ENCODE measurements at regions not wholly inside any gene's neighbourhood (a gene's known extent, or its start where the extent isn't known, plus 50 kb on each side); places are given as distances from the start of the nearest gene placed in this dataset.

DNA sequence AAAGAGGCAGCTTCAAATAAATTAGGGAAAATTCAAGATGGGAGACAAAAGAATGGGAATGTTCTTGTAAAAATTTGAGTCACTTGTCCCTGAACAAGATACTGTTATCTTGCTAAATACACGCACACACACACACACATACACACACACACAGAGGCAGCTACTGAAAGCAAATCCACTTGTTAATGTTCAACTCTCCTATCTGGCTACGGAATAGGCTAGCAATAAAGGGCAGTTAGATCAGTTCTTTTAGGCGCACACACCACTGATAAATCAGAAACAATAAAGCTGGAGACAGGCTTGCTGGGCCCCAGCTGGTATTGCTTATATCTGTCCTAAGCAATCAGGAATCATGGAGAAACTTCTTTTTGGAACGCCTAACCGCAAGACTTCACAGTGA lies 461.6 kb downstream of the BCL11A start:
- no peak for DNase-seq

- no peak for DNase-seq
These were observed 462.2 kb downstream of the BCL11A start for GRCh38 chr2:60091266-60091665.

- no peak for DNase-seq
These were observed 473.9 kb downstream of the BCL11A start for GRCh38 chr2:60079562-60079961.

DNA sequence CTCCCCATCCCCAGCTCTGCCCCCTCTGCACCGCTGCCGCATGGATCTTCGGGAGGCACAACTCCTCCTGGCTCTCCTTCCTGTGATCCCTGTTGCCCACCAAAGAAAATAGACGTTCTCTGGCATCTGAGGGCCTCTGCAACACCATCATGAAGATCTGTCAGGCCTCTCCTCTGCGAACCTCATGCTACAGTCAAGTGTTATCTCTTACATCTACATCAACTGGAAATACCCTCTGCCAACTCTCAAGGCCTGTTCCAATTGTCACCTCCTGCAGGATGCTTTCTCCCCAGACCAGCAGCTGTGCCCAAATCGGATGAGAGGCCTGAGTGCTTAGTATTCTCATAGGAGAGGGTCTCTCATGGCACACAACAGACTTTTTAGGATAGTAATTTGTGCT lies 478.4 kb downstream of the BCL11A start:
- no peak for DNase-seq

DNA sequence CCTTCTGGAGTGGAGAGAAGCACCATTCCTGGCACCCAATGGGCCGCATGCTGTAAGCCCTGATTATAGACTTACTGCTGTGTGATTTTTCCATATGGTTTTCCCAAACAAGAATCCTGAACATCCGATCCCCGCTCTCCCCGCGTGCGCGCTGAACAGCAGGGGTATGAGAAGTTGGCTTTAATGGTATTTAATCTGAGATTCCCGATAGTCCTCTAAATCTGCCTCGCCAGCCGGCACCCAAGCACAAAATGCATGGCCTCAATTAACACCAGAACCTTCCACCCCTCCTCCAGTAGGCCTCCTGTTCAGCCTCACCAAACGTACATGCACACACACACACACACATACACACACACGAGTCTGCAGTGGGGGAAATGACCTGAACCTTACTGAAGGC lies 480.3 kb downstream of the BCL11A start:
- DNase-seq: no peak

- no peak for DNase-seq
These were observed 480.8 kb downstream of the BCL11A start for GRCh38 chr2:60072609-60073008.

- no peak for DNase-seq
These were observed 482.0 kb downstream of the BCL11A start for GRCh38 chr2:60071490-60071831.

DNA sequence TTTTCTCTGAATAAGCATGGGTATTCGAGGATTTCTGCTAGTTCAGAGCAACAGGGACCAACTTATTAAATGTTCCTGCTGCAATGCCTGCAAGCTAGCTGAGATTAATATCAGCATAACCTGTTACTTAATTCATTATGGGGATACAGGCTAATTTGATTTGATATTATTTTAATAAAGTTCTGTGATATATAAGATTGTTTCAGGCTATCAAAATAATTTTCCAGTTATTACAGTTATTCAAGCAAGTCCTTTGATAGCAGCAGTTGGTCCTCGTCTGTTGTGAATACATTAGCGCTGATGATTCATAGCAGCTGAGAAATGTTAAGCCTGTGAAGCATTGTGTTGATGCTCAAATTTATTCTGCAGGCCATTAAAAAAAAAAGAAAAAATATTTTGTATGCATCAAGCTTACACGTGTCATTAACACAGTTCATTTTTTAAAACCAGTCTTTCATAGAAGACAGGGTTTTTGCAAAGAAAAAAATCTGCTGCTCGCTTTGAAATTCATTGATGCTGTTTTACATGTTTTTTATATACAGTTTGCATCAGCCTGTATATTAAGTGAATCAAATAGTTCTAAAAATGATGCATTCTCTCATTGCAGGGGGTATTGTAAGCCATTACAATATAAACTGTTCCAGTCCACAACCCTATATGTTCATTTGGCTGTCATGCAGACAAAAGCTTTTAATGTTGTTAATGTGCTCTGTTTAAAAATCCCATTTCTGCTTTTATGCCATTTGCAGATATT lies 482.5 kb downstream of the BCL11A start:
- no peak for DNase-seq

- peak in 1 of 2 experiments; percentile 40 for DNase-seq
These were observed 483.3 kb downstream of the BCL11A start for GRCh38 chr2:60070196-60070595.

- DNase-seq: no peak
These were observed 484.7 kb downstream of the BCL11A start for GRCh38 chr2:60068755-60069154.

GRCh38 chr2:60067006-60067405 lies 486.4 kb downstream of the BCL11A start:
- no peak for DNase-seq

GRCh38 chr2:60066096-60066839 lies 487.2 kb downstream of the BCL11A start:
- DNase-seq: no peak

- DNase-seq: peak in 1 of 2 experiments; percentile 15
These were observed 488.6 kb downstream of the BCL11A start for GRCh38 chr2:60064687-60065389.

DNA sequence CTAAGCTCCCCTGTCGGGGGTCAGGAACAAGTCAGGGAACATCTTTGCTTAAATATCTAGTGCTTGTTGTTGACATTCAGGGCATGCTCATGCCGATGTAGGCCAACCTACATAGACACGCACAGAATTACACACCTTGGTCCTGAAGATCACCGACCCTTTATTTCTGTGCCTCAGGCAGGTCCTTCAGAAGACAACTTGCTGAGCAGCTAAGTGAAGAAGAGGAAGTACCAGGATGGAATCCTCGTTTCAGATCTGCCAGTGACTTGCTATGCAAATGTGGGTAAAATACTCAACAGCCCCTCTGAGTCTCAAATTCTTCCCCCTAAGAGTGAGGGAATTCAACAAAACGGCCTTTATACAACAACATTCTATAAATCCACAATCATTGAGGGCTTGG lies 494.7 kb downstream of the BCL11A start:
- no peak for DNase-seq

GRCh38 chr2:60054571-60055340 lies 498.7 kb downstream of the BCL11A start:
- no peak for DNase-seq

DNA sequence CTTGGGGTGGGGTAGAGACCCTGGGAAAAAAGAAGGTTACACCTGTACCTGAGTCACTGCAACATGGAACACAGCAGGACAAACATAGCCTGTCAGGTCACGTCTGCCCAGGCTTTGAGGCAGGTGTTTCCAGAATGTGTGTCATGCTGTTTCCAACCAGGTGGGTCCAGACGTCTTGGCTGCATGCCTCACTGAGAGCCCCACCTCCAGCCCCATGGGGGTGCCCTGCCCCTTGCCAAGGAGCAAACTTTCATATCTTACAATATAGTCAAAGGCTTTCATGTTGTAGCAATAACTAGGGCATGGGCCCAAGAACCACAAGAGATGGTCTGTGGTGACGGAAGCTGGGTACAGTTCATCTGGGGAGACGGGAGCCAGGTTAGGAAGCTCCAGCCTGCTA lies 499.7 kb downstream of the BCL11A start:
- no peak for DNase-seq

GRCh38 chr2:60052601-60053000 lies 500.9 kb downstream of the BCL11A start:
- DNase-seq: no peak

DNA sequence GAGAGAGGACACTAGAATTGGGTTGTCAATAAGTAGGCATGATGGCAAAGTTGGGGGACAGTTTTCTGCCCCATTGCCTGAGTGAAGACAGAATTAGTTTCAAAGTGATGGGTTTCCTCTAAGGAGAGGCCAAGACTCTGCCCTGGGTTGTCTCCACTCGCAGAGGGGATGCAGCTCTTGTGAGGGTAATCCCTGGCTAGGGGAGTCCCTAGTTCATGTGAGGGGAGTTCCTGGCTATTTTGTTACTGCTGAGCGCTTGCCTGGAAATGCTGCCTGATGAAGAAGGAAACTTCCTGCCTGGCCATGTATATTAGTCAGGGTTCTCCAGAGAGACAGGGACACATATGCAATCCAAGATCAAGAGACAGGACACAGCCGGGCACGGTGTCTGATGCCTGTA lies 501.5 kb downstream of the BCL11A start:
- no peak for DNase-seq

DNA sequence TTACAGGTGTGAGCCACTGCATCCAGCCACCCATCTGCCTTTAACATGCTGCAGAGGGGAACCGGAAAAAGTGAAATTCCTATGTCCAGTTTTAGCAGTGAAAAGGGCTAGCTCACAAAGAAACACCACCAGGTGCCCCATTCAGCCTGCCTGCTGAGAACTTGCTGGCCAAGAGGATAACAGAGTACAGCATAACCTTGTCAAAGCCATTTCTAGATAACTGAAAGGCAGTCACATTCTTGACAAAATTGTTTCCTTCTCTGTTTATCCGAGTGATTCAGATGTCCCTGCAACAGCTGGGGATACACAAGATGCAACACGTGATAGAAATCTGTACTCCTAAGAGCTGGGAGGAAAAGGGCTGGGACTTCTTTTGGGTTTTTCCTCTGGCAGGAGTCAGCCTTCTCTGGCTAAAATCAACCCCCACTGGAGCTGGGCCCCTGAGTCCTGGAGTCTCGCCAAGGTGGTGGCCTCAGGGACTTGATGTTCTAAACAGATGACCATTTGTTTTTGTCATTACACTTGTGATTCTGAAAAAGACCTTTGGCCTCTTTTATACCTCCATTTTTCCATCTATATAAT lies 505.4 kb downstream of the BCL11A start:
- no peak for DNase-seq

DNA sequence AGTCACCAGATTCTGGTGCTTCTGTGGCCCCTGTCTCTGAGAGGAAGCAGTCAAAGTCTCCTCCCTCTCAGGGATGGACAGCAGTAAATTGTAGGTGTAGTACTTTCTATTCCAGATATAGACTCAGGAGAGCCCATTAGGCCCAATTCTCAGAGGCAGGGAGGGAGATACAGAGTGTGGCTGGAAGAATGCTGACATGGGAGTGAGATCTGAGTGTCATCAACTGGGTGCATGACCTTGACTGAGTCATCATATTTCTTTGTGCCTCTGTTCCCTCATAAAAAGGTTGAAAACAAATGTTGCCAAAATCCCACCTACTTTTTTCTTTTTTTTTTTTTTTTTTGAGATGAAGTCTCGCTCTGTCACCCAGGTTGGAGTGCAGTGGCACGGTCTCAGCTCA lies 506.1 kb downstream of the BCL11A start:
- DNase-seq: no peak

- no peak for DNase-seq
These were observed 506.9 kb downstream of the BCL11A start for GRCh38 chr2:60046529-60046928.

DNA sequence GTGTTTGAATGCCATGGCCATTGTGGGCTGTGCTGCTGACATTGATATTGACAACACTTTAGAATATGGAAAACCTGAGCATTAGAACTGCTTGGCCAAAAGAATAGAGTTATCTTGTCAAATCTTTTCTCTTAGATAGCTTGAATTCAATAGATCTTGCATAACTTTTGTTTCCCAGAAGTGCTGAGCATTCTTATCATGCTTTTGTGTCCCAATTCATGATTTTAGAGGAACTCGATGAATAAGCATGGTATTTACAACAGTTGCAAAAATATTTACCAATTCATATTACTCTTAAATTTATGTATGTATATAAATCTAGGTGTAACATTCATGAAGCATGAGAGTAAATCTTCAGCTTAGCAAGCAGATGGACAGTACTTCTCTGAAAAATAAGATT lies 508.0 kb downstream of the BCL11A start:
- no peak for DNase-seq

DNA sequence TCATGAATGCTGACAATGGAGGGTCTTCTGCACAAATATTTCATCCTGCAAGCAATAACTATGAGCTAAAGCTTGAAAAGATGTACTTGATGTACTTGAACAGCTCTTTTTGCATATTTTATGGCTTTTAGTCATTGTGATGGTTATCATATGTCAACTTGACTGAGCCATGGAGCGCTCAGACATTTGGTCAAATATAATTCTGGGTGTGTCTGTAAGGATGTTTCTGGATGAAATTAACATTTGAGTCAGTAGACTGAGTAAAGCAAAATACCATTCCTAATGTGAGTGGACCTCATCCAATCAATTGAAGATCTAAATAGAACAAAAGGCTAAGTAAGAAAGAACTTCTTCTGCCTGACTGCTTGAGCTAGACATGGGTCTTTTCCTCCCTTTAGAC lies 509.0 kb downstream of the BCL11A start:
- no peak for DNase-seq
